HepG2 (cell line): ENCODE measurements at regions not wholly inside any gene's neighbourhood (a gene's known extent, or its start where the extent isn't known, plus 50 kb on each side); places are given as distances from the start of the nearest gene placed in this dataset.

Experiments
- AHR ChIP-seq: IDR thresholded peaks from 2 replicates; pipeline ENCODE4 v1.6.1; 2018; ENCODE audit warnings: missing genetic modification reagents, missing compliant biosample characterization
- CENPBD1 ChIP-seq: sonication (generic); formaldehyde crosslinking; IDR thresholded peaks from 2 replicates; pipeline ENCODE4 v1.8.0; 2022; ENCODE audit warnings: missing genetic modification reagents, low read depth, mild to moderate bottlenecking, borderline replicate concordance
- FOXK2 ChIP-seq: fragments of 450-650 bp; IDR thresholded peaks from 2 replicates; pipeline ENCODE4 v1.6.1; 2016
- KLF6 ChIP-seq: IDR thresholded peaks from 2 replicates; pipeline ENCODE4 v1.8.0; 2016; ENCODE audit warnings: missing biosample characterization, missing genetic modification reagents
- KLF9 ChIP-seq: IDR thresholded peaks from 2 replicates; pipeline ENCODE4 v1.6.1; 2016; ENCODE audit warnings: low read depth
- NKX3-1 ChIP-seq: sonication (generic); formaldehyde crosslinking; IDR thresholded peaks from 2 replicates; pipeline ENCODE4 v1.5.0; 2020; ENCODE audit warnings: missing genetic modification reagents
- POGK ChIP-seq: sonication (generic); formaldehyde crosslinking; conservative IDR thresholded peaks from 2 replicates; pipeline ENCODE4 v1.8.0; 2022; ENCODE audit warnings: mild to moderate bottlenecking, moderate library complexity, missing genetic modification reagents
- SOX6 ChIP-seq, 2 experiments: fragments of 450-650 bp in 1 of 2; sonication (generic) in 1 of 2; formaldehyde crosslinking in 1 of 2; IDR thresholded peaks; 2 replicates each; pipeline versions ENCODE4 v1.4.0 to v1.6.1; 2017 to 2020; ENCODE audit warnings: antibody characterized with exemption in 1 of 2, mild to moderate bottlenecking in 1 of 2, missing genetic modification reagents in 1 of 2
- STAT5B ChIP-seq: sonication (generic); formaldehyde crosslinking; IDR thresholded peaks from 2 replicates; pipeline ENCODE4 v1.4.0; 2020; ENCODE audit warnings: missing genetic modification reagents
- THYN1 ChIP-seq: sonication (generic); formaldehyde crosslinking; IDR thresholded peaks from 2 replicates; pipeline ENCODE4 v1.8.1; 2023; ENCODE audit warnings: low read depth, mild to moderate bottlenecking, moderate library complexity, missing genetic modification reagents, borderline replicate concordance
- TRIM24 ChIP-seq: sonication (generic); formaldehyde crosslinking; IDR thresholded peaks from 2 replicates; pipeline ENCODE4 v1.8.0; 2022; ENCODE audit warnings: mild to moderate bottlenecking, missing genetic modification reagents
- ZBTB3 ChIP-seq: sonication (generic); formaldehyde crosslinking; IDR thresholded peaks from 2 replicates; pipeline ENCODE4 v1.4.0; 2020; ENCODE audit warnings: low read depth, mild to moderate bottlenecking, moderate library complexity, missing genetic modification reagents, borderline replicate concordance
- ZBTB7A ChIP-seq: sonication (generic); formaldehyde crosslinking; IDR thresholded peaks from 2 replicates; pipeline ENCODE4 v1.8.0; 2022; ENCODE audit warnings: mild to moderate bottlenecking, missing genetic modification reagents
- ZNF136 ChIP-seq: sonication (generic); formaldehyde crosslinking; IDR thresholded peaks from 2 replicates; pipeline ENCODE4 v1.8.1; 2022; ENCODE audit warnings: low read depth, mild to moderate bottlenecking, moderate library complexity, missing genetic modification reagents
- ZSCAN9 ChIP-seq: IDR thresholded peaks from 2 replicates; pipeline ENCODE4 v1.6.1; 2016; ENCODE audit warnings: borderline replicate concordance
- TF ChIP-seq, protein P1 (sequence below): sonication (generic); formaldehyde crosslinking; IDR thresholded peaks from 2 replicates; pipeline ENCODE4 v1.4.0; 2020; ENCODE audit warnings: missing genetic modification reagents, borderline replicate concordance
- TF ChIP-seq, protein P2 (sequence below): conservative IDR thresholded peaks from 2 replicates; pipeline ENCODE4 v1.6.1; 2018; ENCODE audit warnings: missing genetic modification reagents
- TF ChIP-seq, protein P3 (sequence below): sonication (generic); formaldehyde crosslinking; IDR thresholded peaks from 2 replicates; pipeline ENCODE4; 2020; ENCODE audit warnings: missing genetic modification reagents, mild to moderate bottlenecking, borderline replicate concordance
- TF ChIP-seq, protein P4 (sequence below): sonication (generic); formaldehyde crosslinking; IDR thresholded peaks from 2 replicates; pipeline ENCODE4 v1.4.0; 2020; ENCODE audit warnings: mild to moderate bottlenecking, missing genetic modification reagents

DNA sequence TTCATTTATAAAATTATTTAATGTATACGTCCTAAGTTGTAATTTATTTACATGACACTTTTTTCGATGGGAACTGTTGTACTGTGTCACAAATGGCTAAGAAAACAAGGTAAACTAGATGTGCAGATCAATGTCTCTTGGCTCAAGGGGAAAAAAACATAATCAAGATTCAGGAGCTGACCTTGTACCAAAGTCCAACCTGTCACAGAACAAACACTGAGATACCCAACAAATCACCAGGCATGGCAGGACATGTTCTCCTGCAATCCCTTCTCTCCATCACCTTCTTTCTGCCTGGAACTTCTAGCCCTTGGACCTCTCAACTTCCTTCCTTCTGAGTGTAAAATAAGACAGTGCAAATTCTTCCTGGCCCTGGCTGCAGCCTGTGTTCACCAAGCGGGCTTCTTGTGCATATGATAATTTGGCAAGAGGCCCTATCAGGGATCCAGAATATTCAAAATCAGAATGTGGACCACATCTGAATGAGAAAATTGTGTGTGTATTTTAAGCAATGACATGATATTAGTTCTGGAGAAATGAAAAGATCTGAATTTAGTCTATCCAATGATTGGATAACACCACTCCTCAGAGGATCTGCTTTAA is 445.9 kb downstream of the ZNF536 start (continued):
- TF ChIP-seq KLF6 (CRISPR knock-in tag) = no peak
- TF ChIP-seq, protein P1, sequence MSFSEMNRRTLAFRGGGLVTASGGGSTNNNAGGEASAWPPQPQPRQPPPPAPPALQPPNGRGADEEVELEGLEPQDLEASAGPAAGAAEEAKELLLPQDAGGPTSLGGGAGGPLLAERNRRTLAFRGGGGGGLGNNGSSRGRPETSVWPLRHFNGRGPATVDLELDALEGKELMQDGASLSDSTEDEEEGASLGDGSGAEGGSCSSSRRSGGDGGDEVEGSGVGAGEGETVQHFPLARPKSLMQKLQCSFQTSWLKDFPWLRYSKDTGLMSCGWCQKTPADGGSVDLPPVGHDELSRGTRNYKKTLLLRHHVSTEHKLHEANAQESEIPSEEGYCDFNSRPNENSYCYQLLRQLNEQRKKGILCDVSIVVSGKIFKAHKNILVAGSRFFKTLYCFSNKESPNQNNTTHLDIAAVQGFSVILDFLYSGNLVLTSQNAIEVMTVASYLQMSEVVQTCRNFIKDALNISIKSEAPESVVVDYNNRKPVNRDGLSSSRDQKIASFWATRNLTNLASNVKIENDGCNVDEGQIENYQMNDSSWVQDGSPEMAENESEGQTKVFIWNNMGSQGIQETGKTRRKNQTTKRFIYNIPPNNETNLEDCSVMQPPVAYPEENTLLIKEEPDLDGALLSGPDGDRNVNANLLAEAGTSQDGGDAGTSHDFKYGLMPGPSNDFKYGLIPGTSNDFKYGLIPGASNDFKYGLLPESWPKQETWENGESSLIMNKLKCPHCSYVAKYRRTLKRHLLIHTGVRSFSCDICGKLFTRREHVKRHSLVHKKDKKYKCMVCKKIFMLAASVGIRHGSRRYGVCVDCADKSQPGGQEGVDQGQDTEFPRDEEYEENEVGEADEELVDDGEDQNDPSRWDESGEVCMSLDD = no peak
- no peak for TF ChIP-seq NKX3-1
- TF ChIP-seq POGK (CRISPR knock-in tag) = no peak
- no peak for TF ChIP-seq ZSCAN9 (CRISPR knock-in tag)
- TF ChIP-seq AHR (CRISPR knock-in tag) = no peak
- TF ChIP-seq, protein P2, sequence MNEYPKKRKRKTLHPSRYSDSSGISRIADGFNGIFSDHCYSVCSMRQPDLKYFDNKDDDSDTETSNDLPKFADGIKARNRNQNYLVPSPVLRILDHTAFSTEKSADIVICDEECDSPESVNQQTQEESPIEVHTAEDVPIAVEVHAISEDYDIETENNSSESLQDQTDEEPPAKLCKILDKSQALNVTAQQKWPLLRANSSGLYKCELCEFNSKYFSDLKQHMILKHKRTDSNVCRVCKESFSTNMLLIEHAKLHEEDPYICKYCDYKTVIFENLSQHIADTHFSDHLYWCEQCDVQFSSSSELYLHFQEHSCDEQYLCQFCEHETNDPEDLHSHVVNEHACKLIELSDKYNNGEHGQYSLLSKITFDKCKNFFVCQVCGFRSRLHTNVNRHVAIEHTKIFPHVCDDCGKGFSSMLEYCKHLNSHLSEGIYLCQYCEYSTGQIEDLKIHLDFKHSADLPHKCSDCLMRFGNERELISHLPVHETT = no peak
- no peak for TF ChIP-seq THYN1 (CRISPR knock-in tag)
- no peak for TF ChIP-seq ZBTB3
- TF ChIP-seq TRIM24 (CRISPR knock-in tag) = 0 out of 2 replicates have a peak, but pooled peaks have one; percentile 21
- no peak for TF ChIP-seq ZBTB7A
- TF ChIP-seq FOXK2 = no peak
- no peak for TF ChIP-seq ZNF136 (CRISPR knock-in tag)
- TF ChIP-seq STAT5B = no peak
- no peak for TF ChIP-seq CENPBD1 (CRISPR knock-in tag)
- TF ChIP-seq KLF9 (CRISPR knock-in tag) = no peak
- TF ChIP-seq, protein P3, sequence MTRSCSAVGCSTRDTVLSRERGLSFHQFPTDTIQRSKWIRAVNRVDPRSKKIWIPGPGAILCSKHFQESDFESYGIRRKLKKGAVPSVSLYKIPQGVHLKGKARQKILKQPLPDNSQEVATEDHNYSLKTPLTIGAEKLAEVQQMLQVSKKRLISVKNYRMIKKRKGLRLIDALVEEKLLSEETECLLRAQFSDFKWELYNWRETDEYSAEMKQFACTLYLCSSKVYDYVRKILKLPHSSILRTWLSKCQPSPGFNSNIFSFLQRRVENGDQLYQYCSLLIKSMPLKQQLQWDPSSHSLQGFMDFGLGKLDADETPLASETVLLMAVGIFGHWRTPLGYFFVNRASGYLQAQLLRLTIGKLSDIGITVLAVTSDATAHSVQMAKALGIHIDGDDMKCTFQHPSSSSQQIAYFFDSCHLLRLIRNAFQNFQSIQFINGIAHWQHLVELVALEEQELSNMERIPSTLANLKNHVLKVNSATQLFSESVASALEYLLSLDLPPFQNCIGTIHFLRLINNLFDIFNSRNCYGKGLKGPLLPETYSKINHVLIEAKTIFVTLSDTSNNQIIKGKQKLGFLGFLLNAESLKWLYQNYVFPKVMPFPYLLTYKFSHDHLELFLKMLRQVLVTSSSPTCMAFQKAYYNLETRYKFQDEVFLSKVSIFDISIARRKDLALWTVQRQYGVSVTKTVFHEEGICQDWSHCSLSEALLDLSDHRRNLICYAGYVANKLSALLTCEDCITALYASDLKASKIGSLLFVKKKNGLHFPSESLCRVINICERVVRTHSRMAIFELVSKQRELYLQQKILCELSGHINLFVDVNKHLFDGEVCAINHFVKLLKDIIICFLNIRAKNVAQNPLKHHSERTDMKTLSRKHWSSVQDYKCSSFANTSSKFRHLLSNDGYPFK (CRISPR knock-in tag) = no peak
- TF ChIP-seq SOX6 (IDR thresholded peaks at IDR 0.05) = no peak
- 0 out of 2 replicates have a peak, but pooled peaks have one; percentile 11 for TF ChIP-seq SOX6 (CRISPR knock-in tag; IDR thresholded peaks at IDR 0.05)
- TF ChIP-seq, protein P4, sequence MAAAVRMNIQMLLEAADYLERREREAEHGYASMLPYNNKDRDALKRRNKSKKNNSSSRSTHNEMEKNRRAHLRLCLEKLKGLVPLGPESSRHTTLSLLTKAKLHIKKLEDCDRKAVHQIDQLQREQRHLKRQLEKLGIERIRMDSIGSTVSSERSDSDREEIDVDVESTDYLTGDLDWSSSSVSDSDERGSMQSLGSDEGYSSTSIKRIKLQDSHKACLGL (CRISPR knock-in tag) = no peak
